ENCODE measurements at regions not wholly inside any gene's neighbourhood (a gene's known extent, or its start where the extent isn't known, plus 50 kb on each side); places are given as distances from the start of the nearest gene placed in this dataset.

DNA sequence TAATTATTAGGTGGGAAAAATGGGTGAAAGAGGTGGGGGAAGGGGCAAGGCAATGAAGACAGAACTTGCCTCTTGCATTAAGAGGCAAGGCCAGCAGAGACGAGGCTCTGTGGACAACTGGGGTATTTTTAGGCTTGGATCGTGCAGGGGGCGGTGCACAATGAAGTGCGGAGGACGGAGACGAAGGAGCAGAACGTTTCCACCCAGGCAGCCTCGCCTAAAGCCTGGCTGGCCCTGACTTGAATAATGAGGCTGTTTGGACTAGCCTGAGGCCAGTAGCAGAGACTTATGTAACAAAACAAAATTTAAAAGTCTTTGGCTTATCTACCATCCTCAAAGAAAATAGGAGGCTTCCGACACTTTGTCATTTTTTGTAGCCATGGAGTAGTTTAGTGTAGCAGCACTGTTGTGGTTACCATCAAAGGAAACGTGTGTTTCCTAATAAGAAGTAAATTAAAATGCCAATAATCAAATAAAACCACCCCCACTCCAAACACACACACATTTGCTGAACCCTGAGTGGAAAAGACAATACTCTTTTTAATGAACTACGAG lies 370.0 kb upstream of the CNR1 start:
- no peaks in the 10 kb centered on the region for H3K9me3 ChIP-seq
- ATAC-seq (no peak), DNase-seq (no peak)
- no peak overlapping the region for H3K4me3 ChIP-seq
- no peaks in the 10 kb centered on the region for H3K27me3 ChIP-seq
- no peak overlapping the region for H3K27ac ChIP-seq
- no peaks in the 10 kb centered on the region for H3K4me1 ChIP-seq
- TF ChIP-seq POLR2A (IDR thresholded peaks at IDR 0.05), result no peak
- TF ChIP-seq, protein P1, sequence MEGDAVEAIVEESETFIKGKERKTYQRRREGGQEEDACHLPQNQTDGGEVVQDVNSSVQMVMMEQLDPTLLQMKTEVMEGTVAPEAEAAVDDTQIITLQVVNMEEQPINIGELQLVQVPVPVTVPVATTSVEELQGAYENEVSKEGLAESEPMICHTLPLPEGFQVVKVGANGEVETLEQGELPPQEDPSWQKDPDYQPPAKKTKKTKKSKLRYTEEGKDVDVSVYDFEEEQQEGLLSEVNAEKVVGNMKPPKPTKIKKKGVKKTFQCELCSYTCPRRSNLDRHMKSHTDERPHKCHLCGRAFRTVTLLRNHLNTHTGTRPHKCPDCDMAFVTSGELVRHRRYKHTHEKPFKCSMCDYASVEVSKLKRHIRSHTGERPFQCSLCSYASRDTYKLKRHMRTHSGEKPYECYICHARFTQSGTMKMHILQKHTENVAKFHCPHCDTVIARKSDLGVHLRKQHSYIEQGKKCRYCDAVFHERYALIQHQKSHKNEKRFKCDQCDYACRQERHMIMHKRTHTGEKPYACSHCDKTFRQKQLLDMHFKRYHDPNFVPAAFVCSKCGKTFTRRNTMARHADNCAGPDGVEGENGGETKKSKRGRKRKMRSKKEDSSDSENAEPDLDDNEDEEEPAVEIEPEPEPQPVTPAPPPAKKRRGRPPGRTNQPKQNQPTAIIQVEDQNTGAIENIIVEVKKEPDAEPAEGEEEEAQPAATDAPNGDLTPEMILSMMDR (IDR thresholded peaks at IDR 0.05 in 4 of 5, conservative IDR thresholded peaks at IDR 0.05 in 1 of 5), result no peak
- intact Hi-C loops (cut with DNase I; ENCODE audit: low total_unique reads), result no loop called here
- H3K36me3 ChIP-seq, result no peaks in the 10 kb centered on the region
- in situ Hi-C loops (cut with MboI; ENCODE audit: low sequenced_read_pairs in 4 of 4), result no loop called here

DNA sequence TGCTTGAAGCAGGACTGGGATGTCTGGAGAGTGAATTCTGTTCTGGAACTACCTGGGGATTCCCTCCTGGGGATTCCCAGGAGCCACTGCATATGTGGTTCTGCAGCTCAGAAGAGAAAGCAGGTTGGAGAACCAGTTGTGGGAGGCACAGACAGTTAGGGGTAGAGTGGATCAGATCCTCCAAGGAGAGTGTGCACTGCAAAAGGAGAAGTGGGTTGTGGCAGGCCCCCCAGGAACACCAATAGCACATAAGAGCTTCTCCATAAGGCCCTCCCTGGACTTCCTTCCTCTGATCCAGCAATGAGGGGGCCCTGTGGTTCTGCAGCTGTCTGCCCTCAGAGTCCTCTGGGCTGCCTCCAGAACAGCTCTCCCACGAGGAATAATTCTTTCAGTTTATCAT lies 369.2 kb upstream of the CNR1 start:
- no peaks in the 10 kb centered on the region for H3K4me1 ChIP-seq
- no peak overlapping the region for H3K4me3 ChIP-seq
- H3K9me3 ChIP-seq, result no peaks in the 10 kb centered on the region
- no peaks in the 10 kb centered on the region for H3K36me3 ChIP-seq
- no peak for TF ChIP-seq POLR2A (IDR thresholded peaks at IDR 0.05)
- TF ChIP-seq, protein P1 (IDR thresholded peaks at IDR 0.05 in 4 of 5, conservative IDR thresholded peaks at IDR 0.05 in 1 of 5), result no peak
- intact Hi-C loops (cut with DNase I; ENCODE audit: low total_unique reads), result no loop called here
- ATAC-seq, result no peak
- H3K27ac ChIP-seq, result no peak overlapping the region
- DNase-seq, result no peak
- no peaks in the 10 kb centered on the region for H3K27me3 ChIP-seq
- in situ Hi-C loops (cut with MboI; ENCODE audit: low sequenced_read_pairs in 4 of 4), result no loop called here

DNA sequence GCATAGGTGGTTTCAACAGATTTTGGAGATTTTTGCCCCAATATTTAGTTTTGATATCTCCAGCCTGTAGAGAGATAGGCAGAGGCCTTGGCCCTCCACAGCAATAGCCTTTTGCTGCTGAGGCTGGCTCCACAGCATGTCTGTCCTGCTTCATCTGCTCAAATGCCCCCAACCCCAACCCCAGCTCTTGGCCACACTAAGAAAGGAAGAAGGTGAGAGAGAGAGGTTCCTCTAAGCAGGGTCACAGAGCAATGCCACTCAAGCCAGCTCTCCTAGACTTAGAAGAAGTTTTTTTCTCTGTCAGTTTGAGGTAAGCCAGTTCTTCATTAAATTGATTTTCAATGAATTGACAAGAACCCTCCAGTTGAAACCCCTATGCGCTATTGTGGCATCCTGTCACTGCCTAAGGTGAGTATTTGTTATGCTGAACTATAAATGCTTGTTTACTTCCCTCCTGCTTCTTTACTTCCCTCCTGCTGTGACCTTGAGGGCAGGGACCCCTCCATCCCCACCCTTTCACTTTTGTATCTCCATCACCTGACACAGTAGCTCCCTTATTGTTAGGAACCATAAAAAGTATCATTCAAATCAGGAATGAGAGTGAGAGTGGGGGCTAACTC lies 366.2 kb upstream of the CNR1 start:
- no peaks in the 10 kb centered on the region for H3K36me3 ChIP-seq
- intact Hi-C loops (cut with DNase I; ENCODE audit: low total_unique reads), result no loop called here
- in situ Hi-C loops (cut with MboI; ENCODE audit: low sequenced_read_pairs in 4 of 4), result no loop called here
- H3K27ac ChIP-seq, result no peak overlapping the region
- DNase-seq, result no peak
- no peak overlapping the region for H3K4me3 ChIP-seq
- no peaks in the 10 kb centered on the region for H3K4me1 ChIP-seq
- H3K9me3 ChIP-seq, result no peaks in the 10 kb centered on the region
- H3K27me3 ChIP-seq, result no peaks in the 10 kb centered on the region
- TF ChIP-seq POLR2A (IDR thresholded peaks at IDR 0.05), result no peak
- TF ChIP-seq, protein P1 (IDR thresholded peaks at IDR 0.05 in 4 of 5, conservative IDR thresholded peaks at IDR 0.05 in 1 of 5), result no peak
- no peak for ATAC-seq

DNA sequence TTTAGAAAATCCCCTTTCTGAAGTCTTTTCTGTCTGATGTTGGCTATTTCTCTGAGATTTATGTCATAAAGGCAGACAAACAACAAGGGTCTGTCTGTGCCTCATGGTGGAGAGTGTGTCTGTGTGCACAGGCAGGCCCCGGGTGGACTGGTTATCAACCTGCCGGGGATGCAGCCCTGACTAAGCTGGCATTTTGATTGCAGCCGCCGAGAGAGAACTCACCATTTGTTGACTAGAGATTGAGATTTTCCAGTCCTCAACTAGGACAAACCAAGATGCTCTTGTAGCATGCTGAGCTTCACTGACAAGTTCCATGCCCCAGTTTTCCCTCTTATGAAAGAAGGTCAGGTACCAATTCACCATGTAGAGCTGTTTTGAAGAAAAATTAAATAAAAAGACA lies 363.6 kb upstream of the CNR1 start:
- Histone ChIP-seq H3K9me3 (no peaks in the 10 kb centered on the region), H3K27ac (no peak overlapping the region), H3K4me3 (no peak overlapping the region), H3K36me3 (no peaks in the 10 kb centered on the region), H3K4me1 (no peaks in the 10 kb centered on the region), H3K27me3 (no peaks in the 10 kb centered on the region)
- DNase-seq, result no peak
- in situ Hi-C loops (cut with MboI; ENCODE audit: low sequenced_read_pairs in 4 of 4) (no loop called here), intact Hi-C loops (cut with DNase I; ENCODE audit: low total_unique reads) (no loop called here)
- TF ChIP-seq, protein P1 (IDR thresholded peaks at IDR 0.05 in 4 of 5, conservative IDR thresholded peaks at IDR 0.05 in 1 of 5), result no peak
- TF ChIP-seq POLR2A (IDR thresholded peaks at IDR 0.05), result no peak
- ATAC-seq, result no peak

DNA sequence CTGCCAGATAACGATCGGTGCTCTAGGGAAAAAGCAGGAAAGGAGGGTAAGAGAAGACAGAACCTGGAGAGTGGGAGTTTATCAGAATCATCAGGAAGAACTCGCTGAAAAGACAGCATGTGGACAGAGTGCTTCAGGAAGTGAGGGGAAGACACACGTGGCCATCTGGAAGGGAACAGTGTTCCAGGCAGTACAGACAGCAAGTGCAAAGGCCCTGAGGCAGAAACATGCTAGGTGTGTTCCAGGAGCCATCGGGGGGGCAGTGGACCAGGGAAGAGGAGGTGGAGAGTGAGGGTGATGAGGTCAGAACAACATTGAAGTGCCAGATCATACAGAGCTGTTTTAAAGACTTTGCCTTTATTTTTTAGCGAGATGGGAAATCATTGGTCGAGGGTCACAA lies 354.3 kb upstream of the CNR1 start:
- in situ Hi-C loops (cut with MboI; ENCODE audit: low sequenced_read_pairs in 4 of 4), result no loop called here
- H3K27me3 ChIP-seq, result no peaks in the 10 kb centered on the region
- no peaks in the 10 kb centered on the region for H3K36me3 ChIP-seq
- H3K4me1 ChIP-seq, result no peaks in the 10 kb centered on the region
- no peak for ATAC-seq
- no peak for TF ChIP-seq POLR2A (IDR thresholded peaks at IDR 0.05)
- TF ChIP-seq, protein P1 (IDR thresholded peaks at IDR 0.05 in 4 of 5, conservative IDR thresholded peaks at IDR 0.05 in 1 of 5), result no peak
- DNase-seq, result no peak
- H3K27ac ChIP-seq, result no peak overlapping the region
- H3K9me3 ChIP-seq, result no peaks in the 10 kb centered on the region
- intact Hi-C loops (cut with DNase I; ENCODE audit: low total_unique reads), result no loop called here
- no peak overlapping the region for H3K4me3 ChIP-seq

Data from gastrocnemius medialis (tissue), 4 donors.